ENCODE measurements at regions not wholly inside any gene's neighbourhood (a gene's known extent, or its start where the extent isn't known, plus 50 kb on each side); places are given as distances from the start of the nearest gene placed in this dataset.

- TF ChIP-seq POLR2A (IDR thresholded peaks at IDR 0.05; ENCODE audit: control extremely low read depth in 1 of 2, low read depth in 2 of 2, low read length in 2 of 2), result no peak
- no peak for TF ChIP-seq RNF2 (IDR thresholded peaks at IDR 0.05; ENCODE audit: borderline replicate concordance, low read depth, low read length, missing control alignments, poor library complexity, severe bottlenecking)
- no peak for TF ChIP-seq PHF8 (conservative IDR thresholded peaks at IDR 0.05; ENCODE audit: low read depth, low read length)
- no peak for TF ChIP-seq GTF2F1 (IDR thresholded peaks at IDR 0.05; ENCODE audit: borderline replicate concordance, low read depth, low read length)
- no peak for TF ChIP-seq CTCF (IDR thresholded peaks at IDR 0.05; ENCODE audit: control extremely low read depth in 1 of 3, insufficient read depth in 1 of 3, low read depth in 1 of 3, low read length in 3 of 3)
- TF ChIP-seq EGR1 (IDR thresholded peaks at IDR 0.05; ENCODE audit: borderline replicate concordance, low read depth, low read length), result no peak
- no peak for TF ChIP-seq TEAD4 (IDR thresholded peaks at IDR 0.05; ENCODE audit: low read depth, low read length)
- TF ChIP-seq TBP (IDR thresholded peaks at IDR 0.05; ENCODE audit: low read depth, low read length), result no peak
Observed at GRCh38 chr2:121860758-121861227, 105.3 kb downstream of the TSN start.
